Stimulated activated CD4-positive, alpha-beta T cell treated with anti-CD3 and anti-CD28 coated beads, Interleukin-15, amount 100 ng/mL, for 24 hours (primary cell): ENCODE measurements at regions not wholly inside any gene's neighbourhood (a gene's known extent, or its start where the extent isn't known, plus 50 kb on each side); places are given as distances from the start of the nearest gene placed in this dataset.
"Not testable (repeated sequence)": the region's sequence is repeated elsewhere in the genome, so short reads cannot be mapped to it uniquely, and the experiment has no call there.

Experiments
- DNase-seq: peaks from one replicate; pipeline ENCODE4 v3.0.0-alpha.2; 2020

DNA sequence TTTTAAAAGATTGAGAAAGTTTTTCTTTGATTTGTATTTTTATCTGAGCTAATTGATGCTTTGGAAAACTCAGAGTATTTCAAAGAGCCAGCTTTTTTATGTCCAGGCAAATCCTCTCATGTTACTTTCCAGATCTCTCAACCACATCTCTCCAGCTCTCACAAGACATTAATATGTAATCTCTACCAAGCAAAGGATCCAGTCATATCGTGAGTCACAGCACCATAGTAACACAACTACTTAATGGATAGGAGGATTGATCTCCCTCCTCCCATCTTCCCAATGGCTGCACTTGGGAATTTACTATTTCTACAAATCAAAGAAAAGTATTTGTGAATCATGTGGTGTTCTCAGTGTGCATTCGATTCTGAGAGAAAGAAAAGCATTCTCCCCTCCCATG is 63.3 kb downstream of the POU4F1 start:
- no peak for DNase-seq

GRCh38 chr13:78526044-78526443 is 77.3 kb downstream of the POU4F1 start:
- not testable (repeated sequence) for DNase-seq

DNA sequence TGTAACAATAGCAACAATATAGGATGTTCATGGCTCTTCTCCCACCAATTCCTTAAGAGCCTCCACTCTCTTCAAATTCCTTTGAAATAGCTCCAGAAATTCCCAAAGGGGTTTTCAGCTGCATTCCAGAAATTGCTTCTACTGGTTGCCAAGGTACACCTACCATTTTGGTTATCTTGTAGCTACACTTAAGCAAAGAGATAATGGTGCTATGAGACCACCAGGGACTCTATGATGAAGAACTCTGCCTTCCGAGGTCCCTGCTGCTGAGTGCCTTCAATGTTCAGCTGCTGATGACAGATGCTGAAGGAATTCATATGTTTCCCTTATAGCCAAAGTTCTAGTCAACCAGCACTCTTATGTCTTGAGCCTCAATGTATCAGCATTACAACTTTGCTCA is 78.4 kb downstream of the POU4F1 start:
- no peak for DNase-seq

DNA sequence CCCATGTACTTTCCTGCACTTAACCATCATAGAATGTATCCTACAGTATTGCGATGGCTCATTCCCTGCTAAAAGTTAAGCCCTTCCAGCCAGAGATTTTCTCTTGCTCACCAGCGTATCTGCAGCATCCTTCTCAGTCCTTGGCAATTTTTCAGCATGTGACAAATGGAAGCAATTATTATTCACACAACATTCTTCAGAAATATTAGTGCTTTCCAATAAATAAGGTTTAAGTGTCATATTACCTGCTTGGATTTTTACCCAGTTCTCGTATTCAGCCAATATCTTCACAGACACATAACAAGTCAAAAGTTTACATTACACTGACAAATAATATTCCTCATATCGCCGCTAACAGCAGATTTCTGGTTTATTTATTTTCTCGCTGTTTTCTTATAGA is 82.3 kb downstream of the POU4F1 start:
- DNase-seq, result no peak

DNA sequence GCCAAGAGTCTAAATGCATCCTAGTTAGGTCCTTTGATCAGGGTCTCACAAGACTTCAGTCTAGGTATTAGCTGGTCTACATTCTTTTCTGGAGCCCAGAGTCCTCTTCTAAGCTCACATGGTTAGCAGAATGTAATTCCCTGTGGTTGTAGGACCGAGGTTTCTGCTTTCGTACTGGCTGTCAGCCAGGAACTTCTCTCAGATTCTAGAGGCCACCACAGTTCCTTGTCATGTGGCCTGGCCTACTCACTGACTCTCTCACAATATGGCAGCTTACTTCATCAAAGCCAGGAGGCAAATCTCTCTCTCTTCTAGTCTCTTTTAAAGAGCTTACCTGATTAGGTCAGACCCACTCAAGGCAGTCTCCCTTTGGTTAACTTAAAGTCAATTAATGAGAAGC is 82.9 kb downstream of the POU4F1 start:
- DNase-seq, result no peak

- not testable (repeated sequence) for DNase-seq
Observed at GRCh38 chr13:78518482-78518881, 84.9 kb downstream of the POU4F1 start.

- DNase-seq, result no peak
Observed at GRCh38 chr13:78499802-78500201, 103.5 kb downstream of the POU4F1 start.

GRCh38 chr13:78497702-78498355 is 105.5 kb downstream of the POU4F1 start:
- no peak for DNase-seq

DNA sequence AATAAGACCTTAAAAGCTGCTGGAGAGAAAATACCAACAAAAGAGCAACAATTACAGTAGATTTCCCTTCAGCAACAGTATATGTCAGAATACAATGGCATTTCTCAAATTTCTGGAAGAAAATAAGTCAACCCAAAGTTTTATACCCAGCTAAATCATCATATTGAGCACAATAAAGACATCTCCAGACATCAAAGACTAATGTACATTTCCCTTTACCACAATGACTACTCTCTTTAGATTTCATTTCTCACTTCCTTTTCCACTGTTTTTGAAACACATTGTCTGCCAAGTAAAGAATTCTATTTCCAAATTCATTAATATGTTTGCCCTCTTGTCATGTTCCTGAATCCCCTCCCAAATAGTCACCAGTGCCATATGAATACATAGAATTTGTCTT is 111.4 kb downstream of the POU4F1 start:
- DNase-seq, result no peak

GRCh38 chr13:78490225-78490624 is 113.1 kb downstream of the POU4F1 start:
- DNase-seq, result not testable (repeated sequence)

- no peak for DNase-seq
Observed at GRCh38 chr13:78487707-78488106, 115.6 kb downstream of the POU4F1 start.

DNA sequence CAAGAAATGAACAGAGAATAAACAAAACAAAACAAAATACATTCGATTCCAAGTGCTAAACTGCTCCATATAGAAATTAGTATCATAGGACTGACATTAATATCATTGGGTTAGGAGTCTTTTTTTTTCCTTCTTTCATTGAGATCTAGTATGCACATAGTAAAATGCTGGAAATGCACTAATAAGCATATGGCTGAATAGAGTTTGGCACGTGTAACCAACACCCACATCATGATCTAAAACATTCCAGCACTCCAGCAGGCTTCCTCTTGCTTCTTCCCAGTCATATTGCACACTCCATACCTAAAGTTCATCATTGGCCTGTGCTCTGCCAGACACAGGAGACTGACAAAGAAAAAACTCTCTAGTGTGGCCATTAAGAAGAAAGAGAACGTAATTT is 117.5 kb downstream of the POU4F1 start:
- no peak for DNase-seq

DNA sequence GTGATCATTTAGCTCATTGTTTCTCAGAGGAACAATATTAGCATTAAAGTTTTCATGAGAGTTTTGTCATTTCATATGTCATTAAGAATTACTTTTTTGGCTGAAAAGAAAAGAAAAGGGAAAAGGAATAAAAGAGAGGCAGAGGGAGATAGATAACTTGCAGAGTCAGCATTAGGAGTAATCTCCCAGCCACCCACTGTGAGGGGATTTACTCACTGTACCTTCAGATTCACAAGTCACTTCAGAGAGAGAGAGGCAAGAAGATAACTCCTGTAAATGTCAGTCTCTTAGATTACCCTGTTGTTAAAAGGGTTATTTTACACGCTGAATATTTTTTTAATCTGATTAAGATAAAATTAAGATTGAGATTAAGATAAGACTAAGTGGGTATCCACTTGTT is 125.2 kb downstream of the POU4F1 start:
- no peak for DNase-seq

DNA sequence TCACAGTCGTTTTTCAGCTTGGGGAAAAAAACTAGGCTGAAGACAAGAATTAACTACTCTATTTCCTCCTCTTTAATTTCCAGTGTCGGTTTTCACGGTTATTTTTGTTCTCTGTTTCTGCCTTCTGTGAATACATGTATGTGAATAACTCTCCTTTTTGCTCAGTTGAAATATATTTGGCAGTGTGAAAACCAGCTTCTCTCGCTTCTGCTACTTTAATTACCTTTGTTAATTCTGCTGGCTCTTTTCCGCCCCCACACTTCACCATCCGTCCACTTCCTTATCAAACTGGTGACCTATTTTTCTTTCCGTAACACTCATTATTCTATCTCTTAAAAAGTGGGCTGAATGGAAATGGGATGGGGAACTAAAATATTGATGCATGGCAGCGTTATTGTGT is 126.4 kb downstream of the POU4F1 start:
- no peak for DNase-seq

GRCh38 chr13:78468621-78469020 is 134.7 kb downstream of the POU4F1 start:
- DNase-seq, result no peak

GRCh38 chr13:78465250-78465649 is 138.1 kb downstream of the POU4F1 start:
- no peak for DNase-seq

GRCh38 chr13:78460176-78460575 is 143.2 kb downstream of the POU4F1 start:
- no peak for DNase-seq

DNA sequence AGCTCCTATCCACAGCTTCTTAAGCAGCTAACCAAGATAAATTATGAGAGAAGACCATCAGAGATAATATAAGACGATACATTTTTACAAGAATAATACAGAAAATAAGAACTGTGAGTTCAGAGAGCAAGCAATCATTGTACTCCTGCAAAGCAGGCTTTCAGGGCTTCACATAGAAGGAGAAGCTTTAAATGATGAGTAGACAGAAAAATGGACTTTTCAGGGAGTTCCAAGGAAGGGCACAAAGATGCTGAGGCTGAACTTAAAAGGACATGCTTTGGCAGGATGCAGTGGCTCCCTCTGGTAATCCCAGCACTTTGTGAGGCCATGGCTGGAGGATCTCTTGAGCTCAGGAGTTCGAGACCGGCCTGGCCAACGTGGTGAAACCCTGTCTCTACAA is 159.5 kb downstream of the POU4F1 start:
- DNase-seq, result no peak

- no peak for DNase-seq
Observed at GRCh38 chr13:78437781-78438180, 165.6 kb downstream of the POU4F1 start.

DNA sequence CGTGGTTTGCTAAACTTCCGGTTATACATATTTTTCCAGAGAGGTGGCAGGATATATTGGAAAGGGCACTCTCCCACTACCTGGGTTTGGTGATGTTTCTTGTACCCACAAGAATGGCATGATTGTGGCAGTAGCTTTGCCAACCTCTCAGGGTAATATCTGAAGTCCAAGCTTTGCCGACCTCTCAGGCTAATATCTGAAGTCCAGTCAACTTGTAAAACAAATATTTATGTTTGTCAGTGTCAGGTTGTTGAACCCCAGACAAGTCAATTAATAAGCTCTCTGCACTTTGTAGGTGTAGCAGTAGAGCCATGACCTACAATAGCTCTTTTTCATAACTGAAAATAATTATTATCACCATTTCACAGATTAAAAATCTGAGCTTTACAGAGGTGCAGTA is 167.0 kb downstream of the POU4F1 start:
- DNase-seq, result no peak

- DNase-seq, result no peak
Observed at GRCh38 chr13:78431328-78431727, 172.0 kb downstream of the POU4F1 start.

- DNase-seq, result no peak
Observed at GRCh38 chr13:78430811-78431210, 172.5 kb downstream of the POU4F1 start.

- DNase-seq, result no peak
Observed at GRCh38 chr13:78430166-78430791, 173.1 kb downstream of the POU4F1 start.

GRCh38 chr13:78428646-78429045 is 174.7 kb downstream of the POU4F1 start:
- no peak for DNase-seq

DNA sequence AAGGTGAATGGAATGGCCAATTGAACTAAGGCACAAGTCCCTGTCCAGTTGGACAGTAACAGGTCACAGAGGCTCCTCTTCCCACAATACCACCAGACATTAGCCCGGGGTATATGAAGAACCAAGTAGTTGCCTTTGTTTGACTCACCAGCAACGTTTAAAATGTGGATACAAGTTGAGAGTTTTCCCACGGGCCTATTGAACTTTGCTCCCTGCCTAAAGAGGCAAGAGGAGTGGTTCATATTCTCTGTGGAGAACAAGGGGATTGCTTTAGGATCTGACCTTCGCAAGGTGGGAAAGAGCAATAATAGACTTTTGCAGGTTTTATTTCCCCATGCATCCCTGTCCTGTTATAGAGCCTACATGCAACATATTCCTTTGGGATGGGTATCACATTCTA is 177.2 kb downstream of the POU4F1 start:
- no peak for DNase-seq
